GM18858 (cell line): ENCODE measurements at regions not wholly inside any gene's neighbourhood (a gene's known extent, or its start where the extent isn't known, plus 50 kb on each side); places are given as distances from the start of the nearest gene placed in this dataset.

ENCODE experiments used
- ATAC-seq: cut with Tn5 transposase; IDR thresholded peaks from one replicate; pipeline ENCODE4 v1.9.1; 2021; ENCODE audit not compliant: unreplicated experiment

DNA sequence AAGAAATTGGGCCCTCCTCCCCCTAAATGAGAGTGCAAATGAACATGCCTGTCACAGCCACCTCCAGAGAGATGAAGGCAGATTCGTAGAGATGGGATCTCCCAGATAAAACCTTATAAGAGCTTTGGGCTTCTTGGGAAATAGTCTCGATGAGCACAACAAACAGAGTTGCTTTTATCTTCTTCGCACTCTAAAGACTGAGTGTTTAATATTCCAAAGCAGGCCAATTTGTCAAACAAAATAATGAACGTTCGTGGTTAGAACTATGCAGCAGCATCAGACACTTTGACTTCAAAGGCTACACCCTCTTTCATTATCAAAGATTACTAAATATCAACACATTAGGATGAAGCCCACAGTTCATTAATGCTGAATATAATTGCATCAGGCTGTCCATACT, 256.2 kb downstream of the SKIDA1 start:
- ATAC-seq, result no peak

DNA sequence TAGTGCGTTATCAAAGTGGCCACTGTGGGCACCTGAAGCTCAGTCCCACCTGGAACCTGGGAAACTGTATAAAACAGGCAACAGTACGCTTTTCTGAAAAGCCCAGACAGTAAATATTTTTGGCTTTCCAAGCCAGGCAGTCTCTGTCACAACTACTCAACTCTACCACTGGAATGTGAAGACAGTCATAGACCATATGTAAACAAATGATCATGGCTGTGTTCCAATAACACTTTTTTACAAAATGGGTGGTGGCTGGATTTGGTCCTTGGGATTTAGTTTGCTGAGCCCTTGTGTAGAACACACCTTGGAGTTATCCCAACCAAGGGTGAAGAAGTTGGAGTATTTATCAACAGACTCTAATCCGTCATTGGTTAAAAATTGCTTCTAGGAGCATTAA, 259.9 kb downstream of the SKIDA1 start:
- ATAC-seq, result no peak

DNA sequence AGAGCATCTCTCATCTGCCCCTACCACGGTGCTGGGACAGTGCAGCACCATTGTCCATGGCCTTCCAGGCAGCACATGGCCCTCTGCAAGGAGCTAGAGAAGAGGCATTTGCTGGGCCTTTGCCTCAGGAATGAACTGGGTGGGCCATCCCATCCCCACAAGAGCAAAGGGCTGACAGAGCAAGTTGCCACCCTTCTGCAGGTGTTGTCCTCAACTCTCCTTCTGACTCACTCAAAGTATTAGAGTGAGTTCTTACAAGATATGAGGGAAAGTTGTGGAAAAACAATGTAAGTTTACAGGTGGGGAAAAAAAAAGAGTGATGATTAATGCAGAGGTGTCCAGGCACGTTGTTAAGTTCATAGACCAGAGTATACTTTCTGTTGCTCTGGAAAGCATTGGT, 261.2 kb downstream of the SKIDA1 start:
- no peak for ATAC-seq

DNA sequence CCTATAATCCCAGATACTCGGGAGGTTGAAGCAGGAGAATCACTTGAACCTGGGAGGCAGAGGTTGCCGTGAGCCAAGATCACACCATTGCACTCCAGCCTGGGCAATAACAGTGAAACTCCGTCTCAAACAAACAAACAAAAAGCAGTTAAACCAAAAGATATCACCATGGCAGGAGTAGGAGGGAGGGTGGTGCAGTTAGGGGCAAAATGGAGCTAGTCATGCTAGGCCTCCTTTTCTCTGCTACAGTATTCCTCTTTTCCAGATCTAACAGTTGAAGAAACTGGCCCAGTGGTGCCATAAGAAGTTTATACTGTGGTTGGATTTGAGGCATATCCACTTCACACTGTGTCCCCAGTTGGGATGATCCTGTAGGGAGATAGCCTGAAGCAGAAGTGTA, 261.6 kb downstream of the SKIDA1 start:
- no peak for ATAC-seq

DNA sequence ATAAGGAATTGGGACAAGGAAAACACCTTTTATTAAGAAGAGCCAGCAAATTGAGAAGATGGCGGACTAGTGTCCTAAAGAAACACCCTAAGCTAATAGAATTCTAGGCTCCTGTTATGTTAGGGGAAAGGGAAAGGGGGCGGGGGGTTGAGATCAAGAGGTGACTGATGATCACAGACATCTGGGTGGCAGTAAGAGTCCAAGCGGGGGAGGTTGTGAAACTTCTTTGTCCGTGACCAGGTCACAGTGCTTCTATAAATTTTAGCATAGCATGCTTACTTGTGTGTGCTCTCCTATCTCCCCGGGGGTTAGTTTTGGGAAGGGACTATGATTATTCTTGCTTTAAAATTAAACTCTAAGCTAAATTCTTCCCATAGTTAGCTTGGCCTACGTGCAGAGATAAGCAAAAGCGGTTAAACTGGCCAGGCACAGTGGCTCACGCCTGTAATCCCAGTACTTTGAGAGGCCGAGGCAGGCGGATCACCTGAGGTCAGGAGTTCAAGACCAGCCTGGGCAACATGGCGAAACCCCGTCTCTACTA, 262.1 kb downstream of the SKIDA1 start:
- ATAC-seq, result no peak

DNA sequence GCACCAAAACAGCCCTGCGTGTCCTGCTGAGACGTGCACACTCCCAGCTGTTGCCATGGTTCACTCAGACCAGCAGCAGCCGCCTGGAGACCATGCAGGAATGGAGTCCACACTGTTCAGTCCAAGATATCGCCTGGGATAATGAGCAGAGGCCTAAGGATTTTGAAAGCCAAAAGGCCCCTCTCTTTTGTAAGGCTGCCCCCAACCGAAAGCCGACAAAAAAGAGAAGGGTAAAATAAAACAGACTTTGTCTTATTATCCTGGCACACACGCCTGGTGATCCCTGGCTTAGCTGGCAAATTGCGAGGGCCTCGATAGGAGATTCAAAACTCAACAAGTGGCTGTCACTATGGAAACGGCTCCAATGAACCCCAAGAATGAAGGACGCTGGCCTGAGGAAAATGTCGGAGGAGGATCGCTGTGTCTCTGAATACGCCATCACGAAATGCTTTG, 263.6 kb downstream of the SKIDA1 start:
- ATAC-seq, result no peak

DNA sequence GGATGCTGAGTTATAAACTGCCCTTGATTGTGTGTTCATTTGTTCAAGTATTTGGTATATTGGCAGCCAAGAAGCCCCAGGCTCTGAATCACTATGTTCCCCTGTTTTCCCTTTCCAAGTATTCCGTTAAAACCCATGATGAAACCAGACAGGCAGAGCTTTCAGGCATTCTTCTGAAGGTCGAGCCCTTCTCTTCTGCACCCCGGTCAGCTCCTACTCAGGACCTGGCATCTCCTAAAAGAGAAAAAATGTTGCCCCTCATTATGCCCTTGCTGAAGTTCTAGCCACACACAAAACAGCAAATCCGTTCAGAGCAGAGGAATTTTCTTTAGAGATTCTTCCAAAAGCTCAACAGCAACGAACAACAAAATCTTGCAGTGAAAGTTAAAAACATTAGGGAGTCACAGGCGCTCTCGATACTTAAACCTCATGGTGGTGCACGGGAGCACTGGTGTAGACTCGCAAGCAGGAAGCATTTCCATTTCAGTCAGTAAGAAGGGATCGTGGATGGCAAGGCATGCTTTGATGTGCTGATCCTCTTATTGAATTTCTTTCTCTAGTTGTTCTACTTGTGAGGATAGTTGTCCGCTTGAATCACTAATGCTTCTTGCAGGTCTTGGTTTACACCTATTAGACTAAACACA, 264.9 kb downstream of the SKIDA1 start:
- no peak for ATAC-seq

DNA sequence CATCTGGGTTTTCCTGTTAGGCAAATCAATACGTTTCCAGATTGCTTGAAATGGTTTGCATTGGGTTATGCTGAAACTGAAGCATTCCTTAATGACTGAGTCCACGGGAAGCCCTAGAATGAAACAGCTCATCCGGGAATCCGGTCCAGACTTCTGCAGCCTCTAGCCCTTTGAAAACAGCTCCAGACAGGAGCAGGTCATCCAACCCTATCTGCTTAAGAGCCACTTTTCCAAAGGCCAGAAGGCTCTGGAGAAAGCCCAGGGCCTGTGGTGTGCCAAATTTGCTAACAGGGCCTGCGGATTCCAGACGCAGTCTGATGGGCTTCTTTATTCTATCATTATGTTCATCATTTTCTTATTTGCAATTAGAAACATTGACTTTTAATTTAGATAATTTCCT, 265.4 kb downstream of the SKIDA1 start:
- ATAC-seq, result no peak

DNA sequence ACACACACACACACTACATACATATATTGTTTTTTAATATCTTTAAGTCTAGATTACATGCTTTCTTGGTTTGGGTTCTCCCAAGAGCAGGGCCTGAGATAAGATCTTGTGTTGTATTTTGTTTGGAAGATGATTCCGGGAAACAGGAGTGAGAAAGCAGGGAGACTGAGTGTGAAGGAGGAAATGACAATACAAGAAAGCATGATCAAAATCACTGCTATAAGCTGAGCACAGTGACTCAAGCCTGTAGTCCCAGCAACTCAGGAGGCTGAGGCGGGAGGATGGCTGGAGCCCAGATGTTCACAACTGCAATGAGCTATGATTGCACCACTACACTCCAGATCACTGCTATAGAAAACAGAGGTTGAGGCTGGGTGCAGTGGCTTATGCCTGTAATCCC, 267.6 kb downstream of the SKIDA1 start:
- no peak for ATAC-seq

DNA sequence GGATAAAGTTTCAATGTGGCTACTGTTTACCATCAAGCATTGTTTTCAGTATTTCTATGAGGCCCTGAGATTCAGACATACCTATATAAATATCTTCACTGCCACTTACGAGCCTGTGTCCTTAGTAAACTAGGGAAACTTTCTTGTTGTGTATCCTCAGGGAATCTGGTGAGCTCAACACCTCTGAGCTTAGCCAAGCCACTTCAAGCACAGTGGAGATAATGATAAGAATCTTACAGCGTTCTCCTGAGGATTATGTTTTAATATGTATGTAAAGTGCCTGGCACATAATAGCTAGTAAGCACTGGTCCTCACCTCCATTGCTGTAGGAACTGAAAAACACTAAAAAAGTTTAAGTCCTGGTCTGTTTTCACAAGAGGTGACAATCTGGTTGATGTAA, 268.3 kb downstream of the SKIDA1 start:
- no peak for ATAC-seq

DNA sequence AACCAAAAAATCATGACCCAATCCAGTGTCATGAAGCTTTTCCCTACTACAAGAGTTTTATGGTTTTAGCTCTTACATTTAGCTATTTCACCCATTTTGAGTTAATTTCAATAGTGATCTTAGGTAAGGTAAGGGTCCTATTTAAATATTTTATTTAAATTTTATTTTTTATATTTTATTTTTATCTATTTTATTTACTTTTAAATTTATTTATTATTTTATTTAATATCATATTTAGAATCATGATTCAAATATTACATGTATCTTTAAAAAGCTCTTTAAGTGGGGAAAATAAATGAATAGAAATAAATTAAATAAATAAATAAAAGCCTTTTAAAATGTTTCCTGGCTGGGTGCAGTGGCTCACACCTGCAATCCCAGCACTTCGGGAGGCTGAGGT, 276.0 kb downstream of the SKIDA1 start:
- ATAC-seq, result no peak

DNA sequence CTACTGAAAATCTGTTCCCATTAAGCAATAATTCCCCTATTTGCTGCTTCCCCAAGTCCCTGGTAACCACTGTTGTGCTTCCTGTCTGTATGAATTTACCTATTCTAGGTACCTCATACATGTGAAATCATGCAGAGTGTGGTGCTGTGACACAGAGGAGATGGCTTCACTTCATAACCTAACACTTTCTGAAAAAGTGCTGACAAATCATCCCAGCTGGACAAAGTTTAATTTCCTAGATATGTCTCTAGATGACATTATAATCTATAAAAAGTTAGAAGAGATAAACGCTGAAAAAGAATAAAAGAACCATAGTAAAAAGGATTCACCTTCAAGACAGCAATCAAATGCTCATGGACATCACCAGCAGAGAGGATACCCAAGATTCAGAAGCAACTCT, 277.9 kb downstream of the SKIDA1 start:
- ATAC-seq, result no peak

DNA sequence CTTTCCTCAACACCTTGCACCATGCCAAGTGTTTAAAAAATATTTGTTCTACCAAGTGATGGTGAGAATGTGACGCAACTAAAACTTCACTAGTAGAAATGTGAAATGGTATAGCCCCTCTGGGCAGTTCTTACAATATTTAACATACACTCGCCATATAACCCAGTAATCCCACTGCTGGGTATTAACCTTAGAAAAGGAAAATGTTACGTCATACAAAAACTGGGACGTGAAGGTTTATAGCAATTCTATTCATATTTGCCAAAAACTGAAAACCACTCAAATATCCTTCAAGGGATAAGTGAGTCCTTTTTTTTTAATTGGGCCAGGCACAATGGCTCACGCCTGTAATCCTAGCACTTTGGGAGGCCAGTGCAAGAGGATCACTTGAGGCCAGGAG, 279.3 kb downstream of the SKIDA1 start:
- no peak for ATAC-seq

DNA sequence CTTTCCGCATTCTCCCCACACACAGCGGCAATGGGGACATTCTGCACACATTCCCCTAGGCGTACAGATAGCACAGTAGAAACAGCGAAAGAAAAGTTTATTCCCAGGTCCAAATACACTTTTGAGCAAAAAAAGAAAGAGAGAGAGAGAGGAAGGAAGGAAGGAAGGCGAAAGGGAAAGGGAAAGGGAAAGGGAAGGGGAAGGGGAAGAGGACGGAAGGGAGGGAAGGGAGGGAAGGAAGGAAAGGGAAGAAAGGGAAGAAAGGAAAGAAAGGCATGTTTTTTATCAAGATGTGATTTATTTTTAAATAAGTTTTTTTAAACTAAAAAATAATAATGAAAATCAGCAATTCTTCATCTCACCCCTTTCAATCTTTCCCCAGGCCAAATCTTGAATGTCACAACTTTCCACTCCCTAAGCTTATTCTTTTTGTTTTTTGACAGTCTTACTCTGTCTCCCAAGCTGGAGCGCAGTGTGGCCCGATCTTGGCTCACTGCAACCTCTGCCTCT, 281.7 kb downstream of the SKIDA1 start:
- no peak for ATAC-seq

DNA sequence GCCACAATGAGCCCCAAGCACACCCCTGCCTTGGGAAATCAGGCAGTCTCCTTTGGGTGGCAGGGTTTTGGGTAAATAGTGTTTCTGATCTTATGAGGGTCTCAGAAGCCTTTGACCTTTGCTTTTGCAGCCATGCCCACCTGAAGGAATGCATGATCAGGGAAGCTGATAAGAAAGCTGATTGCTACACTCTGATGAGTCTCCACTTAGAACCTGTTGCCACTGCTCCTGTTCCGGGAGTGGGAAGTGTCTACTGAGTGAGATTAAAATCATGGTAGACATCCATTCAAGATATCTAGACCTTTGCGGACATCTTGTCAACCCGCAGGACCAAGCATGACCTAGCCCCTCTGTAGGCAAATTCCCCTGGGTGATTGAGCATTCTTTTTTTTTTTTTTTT, 282.6 kb downstream of the SKIDA1 start:
- ATAC-seq, result no peak

DNA sequence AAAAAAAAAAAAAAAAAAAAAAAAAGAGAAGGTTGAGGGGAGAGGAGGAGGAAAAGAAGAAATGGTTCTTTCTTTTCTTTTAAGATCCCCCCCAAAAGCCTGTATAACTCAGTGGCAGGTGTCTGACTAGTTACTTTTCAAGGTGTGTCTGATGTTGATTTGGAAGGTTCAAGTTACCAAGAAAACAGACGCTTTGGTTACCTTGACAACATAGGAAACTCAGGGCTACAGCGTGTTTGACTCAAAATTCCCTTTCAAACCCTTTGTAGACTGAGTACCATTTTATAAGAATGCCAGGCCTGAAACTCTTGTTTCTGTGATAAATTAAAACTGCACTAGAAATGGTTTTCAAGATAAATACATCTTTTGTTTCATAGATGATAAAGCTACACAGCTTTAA, 286.8 kb downstream of the SKIDA1 start:
- no peak for ATAC-seq

DNA sequence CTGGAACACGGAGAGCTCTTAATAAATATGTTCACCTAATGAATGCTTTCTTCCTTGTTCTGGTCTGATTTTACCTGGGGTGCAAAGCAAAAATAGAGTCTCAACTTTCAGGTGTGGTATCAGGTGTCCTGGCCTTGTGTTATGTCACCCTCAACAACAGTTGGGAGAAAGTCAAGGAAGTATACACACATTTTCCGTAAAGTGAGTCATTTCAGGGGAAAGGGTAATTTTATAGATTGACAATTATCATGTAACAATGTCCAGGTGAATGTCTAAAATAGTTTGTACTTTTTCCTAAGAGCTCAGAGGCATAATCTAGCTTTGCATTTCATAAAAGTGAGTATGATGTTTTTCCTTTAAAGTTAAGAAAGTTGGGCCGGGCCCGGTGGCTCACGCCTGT, 287.4 kb downstream of the SKIDA1 start:
- no peak for ATAC-seq

DNA sequence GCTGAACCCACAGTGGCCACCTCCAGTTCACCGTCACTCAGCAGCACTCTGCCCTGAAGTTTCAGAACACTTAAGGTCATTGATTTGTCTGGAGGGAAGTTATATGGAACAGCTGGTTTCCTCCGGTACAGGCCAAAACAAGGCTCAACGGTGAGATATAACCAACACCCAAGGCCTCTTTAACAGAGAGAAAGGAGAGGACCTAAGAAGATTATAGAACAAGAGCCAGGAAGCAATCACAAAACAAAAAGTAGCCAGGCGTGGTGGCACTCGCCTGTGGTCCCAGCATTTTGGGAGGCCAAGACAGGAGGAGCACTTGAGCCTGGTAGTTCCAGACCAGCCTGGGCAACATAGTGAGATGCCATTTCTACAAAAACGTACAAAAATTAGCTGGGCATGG, 290.7 kb downstream of the SKIDA1 start:
- no peak for ATAC-seq

DNA sequence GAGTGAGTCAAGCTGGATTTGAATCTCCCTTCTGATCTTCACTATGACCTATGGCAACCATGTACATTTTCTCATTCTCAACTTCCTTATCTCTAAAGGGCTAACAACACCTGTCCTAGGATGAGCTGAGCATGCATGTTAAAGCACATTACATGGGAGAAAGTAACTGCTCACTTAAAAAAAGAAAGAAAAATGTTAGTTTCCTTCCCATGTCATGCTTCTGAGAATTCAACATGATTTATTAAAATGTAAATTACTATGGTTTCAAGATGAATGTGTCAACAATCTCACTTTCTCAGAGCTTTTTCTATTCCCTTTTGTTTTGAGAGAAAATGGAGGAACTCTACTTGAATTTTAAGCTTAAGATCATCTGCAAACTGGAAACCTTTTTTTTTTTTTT, 295.3 kb downstream of the SKIDA1 start:
- peak; percentile 74 for ATAC-seq

DNA sequence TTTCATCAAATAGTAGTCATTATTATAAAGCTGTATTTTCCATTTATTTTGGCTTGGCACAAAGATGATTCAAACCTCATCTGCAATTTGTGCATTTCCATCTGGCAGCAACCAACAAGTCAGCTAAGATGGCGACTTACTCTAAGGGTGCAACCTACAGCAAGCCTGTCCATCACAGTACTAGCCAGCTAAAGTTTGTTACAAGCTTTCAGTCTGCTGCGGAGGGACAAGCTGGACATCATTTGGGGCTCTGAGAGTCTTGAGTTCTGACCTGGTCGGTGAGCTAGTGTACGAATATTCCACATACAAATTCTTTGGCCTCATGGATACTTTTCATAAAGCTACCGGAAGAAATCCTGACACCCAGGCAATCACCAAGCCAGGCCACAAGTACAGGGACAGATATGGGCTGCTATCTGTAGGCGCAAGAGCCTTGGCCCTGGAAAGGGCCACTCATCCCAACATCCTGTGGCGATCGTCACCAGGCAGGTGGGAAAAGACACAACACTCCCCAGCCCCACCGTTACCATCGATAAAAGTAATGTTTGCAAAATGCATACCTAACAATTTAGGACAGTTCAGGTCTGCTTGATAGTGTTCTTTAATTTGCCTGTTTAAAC, 307.6 kb downstream of the SKIDA1 start:
- ATAC-seq, result no peak

DNA sequence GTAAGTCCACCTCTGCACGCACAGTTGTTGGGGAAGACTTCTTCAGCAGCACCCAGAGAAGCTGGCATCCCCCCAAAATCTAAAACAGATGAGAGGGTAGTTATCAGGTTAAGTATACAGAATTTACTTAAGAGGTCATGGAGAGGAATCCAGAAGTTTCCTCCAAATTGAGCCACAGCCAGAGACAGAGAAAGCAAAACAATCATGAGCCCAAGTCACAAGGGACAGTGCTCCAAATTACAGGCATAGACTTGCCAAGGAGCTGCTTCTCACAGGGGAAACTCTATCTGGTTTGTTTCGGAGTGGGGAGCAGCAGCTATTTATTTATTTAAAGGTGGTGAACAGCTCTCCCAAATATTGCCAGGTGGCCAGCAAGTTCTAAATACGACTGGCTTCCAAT, 308.4 kb downstream of the SKIDA1 start:
- no peak for ATAC-seq

DNA sequence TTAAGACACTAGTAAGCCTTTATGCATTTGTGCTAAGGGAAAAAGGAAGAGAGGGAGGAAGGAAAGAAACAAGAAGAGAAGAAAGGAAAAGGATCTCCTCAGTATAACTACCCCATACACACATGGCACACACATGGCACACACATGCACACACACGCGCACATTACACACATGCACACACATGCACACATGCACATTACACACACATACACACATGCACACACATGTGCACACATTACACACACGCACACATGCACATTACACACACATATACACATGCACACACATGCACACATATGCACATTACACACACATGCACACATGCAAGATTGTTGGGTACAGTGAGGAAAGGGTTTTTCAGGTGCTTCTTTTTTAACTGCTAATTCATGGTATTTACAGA, 311.2 kb downstream of the SKIDA1 start:
- ATAC-seq, result no peak

DNA sequence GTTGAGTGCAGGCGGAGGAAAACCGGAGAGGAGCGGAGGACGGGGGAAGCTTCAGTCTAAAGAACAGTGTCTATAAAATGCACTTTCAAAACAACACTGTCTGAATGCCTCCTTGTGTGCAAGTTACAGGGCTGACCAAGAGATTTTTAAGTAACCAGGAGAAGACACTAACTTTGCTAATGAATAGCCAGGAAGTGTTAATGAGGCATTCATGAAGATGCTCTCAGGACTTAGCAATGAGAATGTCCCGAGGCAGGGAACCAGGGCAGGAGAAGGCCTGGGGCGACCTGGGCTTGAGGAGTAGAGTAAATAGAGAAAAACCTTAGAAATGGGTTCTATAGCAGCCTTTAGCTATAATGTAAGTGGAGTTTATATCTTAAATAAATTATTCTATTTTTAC, 312.1 kb downstream of the SKIDA1 start:
- no peak for ATAC-seq
